ENCODE measurements at regions not wholly inside any gene's neighbourhood (a gene's known extent, or its start where the extent isn't known, plus 50 kb on each side); places are given as distances from the start of the nearest gene placed in this dataset.
"Not testable (repeated sequence)": the region's sequence is repeated elsewhere in the genome, so short reads cannot be mapped to it uniquely, and the experiment has no call there.

GRCh38 chr6:169098651-169099050 is 155.0 kb downstream of the THBS2 start:
- not testable (repeated sequence) for TF ChIP-seq EZH2 (IDR thresholded peaks at IDR 0.05; ENCODE audit: borderline replicate concordance, low read depth, low read length, severe bottlenecking); CTCF (IDR thresholded peaks at IDR 0.05; ENCODE audit: borderline replicate concordance, extremely low read depth, low read length, poor library complexity, severe bottlenecking)
